Panc1 (cell line): ENCODE measurements at regions not wholly inside any gene's neighbourhood (a gene's known extent, or its start where the extent isn't known, plus 50 kb on each side); places are given as distances from the start of the nearest gene placed in this dataset.

ENCODE experiments used
- ATAC-seq: fragments of 200-7000 bp; cut with Tn5 transposase; 2 replicates; pipeline ENCODE4 v1.9.1; 2020; ENCODE audit warnings: mild to moderate bottlenecking, moderate library complexity
- BruUV-seq: library from RNA; stranded (reverse); fragments of 400-500 nt; replicated peaks from 2 replicates; lab custom pipeline; 2021; lab: Mats Ljungman, UMichigan
- CTCF ChIA-PET: fragments of 300-600 bp; sonication (Branson Sonifier 250); formaldehyde crosslinking; loops from one replicate; lab custom pipeline; 2022; ENCODE audit warnings: antibody characterized with exemption; lab: Charles Lee
- POLR2A ChIA-PET: fragments of 300-600 bp; sonication (Branson Sonifier 250); formaldehyde crosslinking; loops from one replicate; lab custom pipeline; 2022; ENCODE audit warnings: antibody characterized with exemption; lab: Charles Lee
- DNase-seq: peaks from one replicate; pipeline ENCODE4 v3.0.0-alpha.2; 2010; ENCODE audit warnings: low read depth, low spot score
- H3K27ac ChIP-seq: 2 replicates; pipeline ENCODE4 v1.5.1; 2011; ENCODE audit warnings: mild to moderate bottlenecking, low read length, inconsistent platforms
- H3K27me3 ChIP-seq: fragments of 200-500 bp; sonication (Bioruptor generic); 2 replicates; pipeline ENCODE4 v1.6.0; 2014; ENCODE audit warnings: low read length, inconsistent platforms; ENCODE audit not compliant: control insufficient read depth, insufficient read depth
- H3K36me3 ChIP-seq: fragments of 200-500 bp; sonication (Bioruptor generic); 2 replicates; pipeline ENCODE4 v1.5.1; 2014; ENCODE audit warnings: inconsistent platforms, mild to moderate bottlenecking, low read length, moderate library complexity; ENCODE audit not compliant: control insufficient read depth, insufficient read depth
- H3K4me1 ChIP-seq: 2 replicates; pipeline ENCODE4 v1.5.1; 2011; ENCODE audit warnings: inconsistent platforms, mild to moderate bottlenecking, low read length, moderate library complexity; ENCODE audit not compliant: control insufficient read depth, insufficient read depth
- H3K4me3 ChIP-seq, 2 experiments: 2 replicates each; pipeline ENCODE4 v1.5.1; 2011 to 2012; ENCODE audit warnings: low read depth in 2 of 2, low read length in 2 of 2, mild to moderate bottlenecking in 2 of 2, inconsistent platforms in 1 of 2, moderate library complexity in 1 of 2
- H3K9me3 ChIP-seq: fragments of 200-500 bp; sonication (Bioruptor generic); 2 replicates; pipeline ENCODE4 v1.5.1; 2014; ENCODE audit warnings: low read depth, mild to moderate bottlenecking, inconsistent platforms, low read length, moderate library complexity; ENCODE audit not compliant: control insufficient read depth, insufficient read depth
- POLR2AphosphoS5 ChIP-seq: IDR thresholded peaks from 2 replicates; pipeline ENCODE4 v1.6.1; 2012; ENCODE audit warnings: mild to moderate bottlenecking, low read depth, low read length, moderate library complexity
- SIN3A ChIP-seq: IDR thresholded peaks from 2 replicates; pipeline ENCODE4 v1.6.1; 2012; ENCODE audit warnings: low read depth, mild to moderate bottlenecking, low read length, moderate library complexity, borderline replicate concordance; ENCODE audit not compliant: insufficient read depth
- TCF7L2 ChIP-seq: IDR thresholded peaks from 2 replicates; pipeline ENCODE4 v1.6.1; 2011; ENCODE audit warnings: mild to moderate bottlenecking, low read depth, low read length, inconsistent platforms
- in situ Hi-C: cut with HindIII; loops from 2 replicates; pipeline ENCODE4 v1.10.0; 2016; ENCODE audit warnings: low sequenced_read_pairs, low pct_unique_long_range_greater_than_20kb
- intact Hi-C: fragments of 100-400 bp; cut with micrococcal nuclease; formaldehyde crosslinking; loops from one replicate; pipeline ENCODE4 v1.10.0; 2022; ENCODE audit not compliant: unreplicated experiment
- TF ChIP-seq, protein P1 (sequence below), 2 experiments: IDR thresholded peaks; 2 replicates each; pipeline ENCODE4 v1.6.1; 2011 to 2012; ENCODE audit warnings: low read depth in 2 of 2, control low read depth in 1 of 2, low read length in 1 of 2, mild to moderate bottlenecking in 1 of 2, moderate library complexity in 1 of 2; ENCODE audit not compliant: insufficient read depth in 1 of 2
- TF ChIP-seq, protein P2 (sequence below): fragments of 450-650 bp; IDR thresholded peaks from 2 replicates; pipeline ENCODE4 v1.5.1; 2017; ENCODE audit warnings: mild to moderate bottlenecking

GRCh38 chr2:107290041-107290440, 404.1 kb upstream of the ST6GAL2 start:
- H3K9me3 ChIP-seq = no peaks in the 10 kb centered on the region
- no peak overlapping the region for H3K27ac ChIP-seq
- in situ Hi-C loops = no loop called here
- ChIA-PET CTCF (no interaction called here), POLR2A (no interaction called here)
- no TSS peak for BruUV-seq
- H3K27me3 ChIP-seq = no peaks in the 10 kb centered on the region
- no peaks in the 10 kb centered on the region for H3K36me3 ChIP-seq
- intact Hi-C loops = no loop called here
- TF ChIP-seq TCF7L2 = no peak
- no peak for TF ChIP-seq POLR2AphosphoS5
- TF ChIP-seq, protein P1, sequence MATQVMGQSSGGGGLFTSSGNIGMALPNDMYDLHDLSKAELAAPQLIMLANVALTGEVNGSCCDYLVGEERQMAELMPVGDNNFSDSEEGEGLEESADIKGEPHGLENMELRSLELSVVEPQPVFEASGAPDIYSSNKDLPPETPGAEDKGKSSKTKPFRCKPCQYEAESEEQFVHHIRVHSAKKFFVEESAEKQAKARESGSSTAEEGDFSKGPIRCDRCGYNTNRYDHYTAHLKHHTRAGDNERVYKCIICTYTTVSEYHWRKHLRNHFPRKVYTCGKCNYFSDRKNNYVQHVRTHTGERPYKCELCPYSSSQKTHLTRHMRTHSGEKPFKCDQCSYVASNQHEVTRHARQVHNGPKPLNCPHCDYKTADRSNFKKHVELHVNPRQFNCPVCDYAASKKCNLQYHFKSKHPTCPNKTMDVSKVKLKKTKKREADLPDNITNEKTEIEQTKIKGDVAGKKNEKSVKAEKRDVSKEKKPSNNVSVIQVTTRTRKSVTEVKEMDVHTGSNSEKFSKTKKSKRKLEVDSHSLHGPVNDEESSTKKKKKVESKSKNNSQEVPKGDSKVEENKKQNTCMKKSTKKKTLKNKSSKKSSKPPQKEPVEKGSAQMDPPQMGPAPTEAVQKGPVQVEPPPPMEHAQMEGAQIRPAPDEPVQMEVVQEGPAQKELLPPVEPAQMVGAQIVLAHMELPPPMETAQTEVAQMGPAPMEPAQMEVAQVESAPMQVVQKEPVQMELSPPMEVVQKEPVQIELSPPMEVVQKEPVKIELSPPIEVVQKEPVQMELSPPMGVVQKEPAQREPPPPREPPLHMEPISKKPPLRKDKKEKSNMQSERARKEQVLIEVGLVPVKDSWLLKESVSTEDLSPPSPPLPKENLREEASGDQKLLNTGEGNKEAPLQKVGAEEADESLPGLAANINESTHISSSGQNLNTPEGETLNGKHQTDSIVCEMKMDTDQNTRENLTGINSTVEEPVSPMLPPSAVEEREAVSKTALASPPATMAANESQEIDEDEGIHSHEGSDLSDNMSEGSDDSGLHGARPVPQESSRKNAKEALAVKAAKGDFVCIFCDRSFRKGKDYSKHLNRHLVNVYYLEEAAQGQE (IDR thresholded peaks at IDR 0.05; ENCODE audit: insufficient read depth in 1 of 2, low read depth in 2 of 2, low read length in 1 of 2) = no peak
- TF ChIP-seq, protein P2, sequence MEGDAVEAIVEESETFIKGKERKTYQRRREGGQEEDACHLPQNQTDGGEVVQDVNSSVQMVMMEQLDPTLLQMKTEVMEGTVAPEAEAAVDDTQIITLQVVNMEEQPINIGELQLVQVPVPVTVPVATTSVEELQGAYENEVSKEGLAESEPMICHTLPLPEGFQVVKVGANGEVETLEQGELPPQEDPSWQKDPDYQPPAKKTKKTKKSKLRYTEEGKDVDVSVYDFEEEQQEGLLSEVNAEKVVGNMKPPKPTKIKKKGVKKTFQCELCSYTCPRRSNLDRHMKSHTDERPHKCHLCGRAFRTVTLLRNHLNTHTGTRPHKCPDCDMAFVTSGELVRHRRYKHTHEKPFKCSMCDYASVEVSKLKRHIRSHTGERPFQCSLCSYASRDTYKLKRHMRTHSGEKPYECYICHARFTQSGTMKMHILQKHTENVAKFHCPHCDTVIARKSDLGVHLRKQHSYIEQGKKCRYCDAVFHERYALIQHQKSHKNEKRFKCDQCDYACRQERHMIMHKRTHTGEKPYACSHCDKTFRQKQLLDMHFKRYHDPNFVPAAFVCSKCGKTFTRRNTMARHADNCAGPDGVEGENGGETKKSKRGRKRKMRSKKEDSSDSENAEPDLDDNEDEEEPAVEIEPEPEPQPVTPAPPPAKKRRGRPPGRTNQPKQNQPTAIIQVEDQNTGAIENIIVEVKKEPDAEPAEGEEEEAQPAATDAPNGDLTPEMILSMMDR = no peak
- no peak for TF ChIP-seq SIN3A
- no peak overlapping the region for H3K4me3 ChIP-seq
- ATAC-seq (no peak), DNase-seq (no peak)
- no peaks in the 10 kb centered on the region for H3K4me1 ChIP-seq

DNA sequence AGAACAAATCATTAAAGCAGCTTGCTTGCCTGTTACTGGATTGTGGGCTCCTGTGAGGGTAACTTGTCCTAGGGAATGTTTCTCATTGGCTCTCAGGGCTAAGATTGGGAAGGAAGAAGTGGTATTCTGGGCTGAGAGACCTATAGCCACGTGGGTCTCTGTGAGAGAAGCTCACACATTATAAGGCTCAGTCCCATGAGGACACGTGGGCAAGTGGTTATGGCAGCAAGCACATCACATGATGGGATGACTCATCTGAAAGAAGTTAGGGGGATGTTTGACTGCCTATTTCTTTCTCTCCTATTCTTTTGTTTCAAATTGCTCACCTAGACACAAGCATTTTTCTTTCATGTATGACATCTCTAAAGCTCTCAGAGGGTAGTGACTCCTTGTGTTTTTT, 418.0 kb upstream of the ST6GAL2 start:
- Histone ChIP-seq H3K4me1 (no peaks in the 10 kb centered on the region), H3K27me3 (0 out of 2 replicates have a peak, but pooled peaks cover 2% of the 10 kb centered on the region), H3K27ac (no peak overlapping the region), H3K4me3 (no peak overlapping the region), H3K9me3 (no peaks in the 10 kb centered on the region), H3K36me3 (no peaks in the 10 kb centered on the region)
- no TSS peak for BruUV-seq
- CTCF ChIA-PET = no interaction called here
- DNase-seq = no peak
- in situ Hi-C loops (no loop called here), intact Hi-C loops (no loop called here)
- POLR2A ChIA-PET = interaction anchor here (0.6 kb wide), 1 partner anchor 457 kb away, joined by 3 read pairs; no protein-coding TSS in a partner anchor
- TF ChIP-seq POLR2AphosphoS5 (no peak), SIN3A (no peak), TCF7L2 (no peak)
- TF ChIP-seq, protein P1 (IDR thresholded peaks at IDR 0.05; ENCODE audit: insufficient read depth in 1 of 2, low read depth in 2 of 2, low read length in 1 of 2) = no peak
- TF ChIP-seq, protein P2 = no peak
- no peak for ATAC-seq
